Sigmoid colon (tissue), 4 donors: ENCODE measurements at regions not wholly inside any gene's neighbourhood (a gene's known extent, or its start where the extent isn't known, plus 50 kb on each side); places are given as distances from the start of the nearest gene placed in this dataset.

Source experiments
- POLR2A ChIP-seq, 2 donors: fragments of 450-650 bp; IDR thresholded peaks; one replicate each; pipeline ENCODE4 v1.6.1; 2016; ENCODE audit warnings: antibody characterized with exemption in 2 of 2, mild to moderate bottlenecking in 2 of 2, moderate library complexity in 2 of 2
- POLR2AphosphoS5 ChIP-seq, 4 donors: sonication (generic); formaldehyde crosslinking; IDR thresholded peaks; one replicate each; pipeline ENCODE4 v1.6.1; 2017; ENCODE audit warnings: antibody characterized with exemption in 4 of 4
- TF ChIP-seq, protein P1 (sequence below), 4 experiments: fragments of 450-650 bp in 3 of 4; fragments of 200-600 bp in 1 of 4; IDR thresholded peaks; one replicate each; pipeline ENCODE4 v1.5.1; 2016 to 2019; ENCODE audit warnings: antibody characterized with exemption in 4 of 4, mild to moderate bottlenecking in 3 of 4, moderate library complexity in 2 of 4

DNA sequence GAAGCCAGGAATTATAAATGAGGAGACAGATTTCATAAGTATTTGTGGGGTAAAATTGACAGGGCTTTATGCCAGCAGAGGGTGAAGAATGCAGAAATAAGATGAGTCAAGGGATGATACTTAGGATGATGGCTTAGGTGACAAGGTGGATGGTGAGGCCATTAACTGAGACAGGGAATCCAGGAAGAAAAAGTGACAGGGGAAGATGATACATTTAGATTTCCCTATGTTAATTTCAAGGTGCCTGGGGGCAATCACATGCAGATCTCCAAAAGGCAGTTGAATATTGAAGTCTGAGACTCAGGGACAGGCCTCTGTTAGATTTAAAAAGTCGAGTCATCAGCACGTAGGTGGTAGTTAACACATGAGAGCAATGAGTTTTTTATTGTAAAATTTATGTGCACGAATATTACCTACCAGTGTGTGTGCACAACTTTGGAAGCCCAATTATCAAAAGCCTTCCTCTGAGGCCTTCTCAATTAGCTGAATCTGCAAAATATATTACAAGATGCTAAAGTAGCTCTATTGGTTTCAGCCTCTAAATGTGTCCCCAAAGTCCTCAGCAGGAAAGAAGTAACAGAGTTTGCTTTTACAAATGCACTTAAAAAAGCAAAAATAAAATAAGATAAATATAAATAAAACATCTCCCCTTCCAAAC is 67.9 kb upstream of the CHL1 start:
- TF ChIP-seq, protein P1, sequence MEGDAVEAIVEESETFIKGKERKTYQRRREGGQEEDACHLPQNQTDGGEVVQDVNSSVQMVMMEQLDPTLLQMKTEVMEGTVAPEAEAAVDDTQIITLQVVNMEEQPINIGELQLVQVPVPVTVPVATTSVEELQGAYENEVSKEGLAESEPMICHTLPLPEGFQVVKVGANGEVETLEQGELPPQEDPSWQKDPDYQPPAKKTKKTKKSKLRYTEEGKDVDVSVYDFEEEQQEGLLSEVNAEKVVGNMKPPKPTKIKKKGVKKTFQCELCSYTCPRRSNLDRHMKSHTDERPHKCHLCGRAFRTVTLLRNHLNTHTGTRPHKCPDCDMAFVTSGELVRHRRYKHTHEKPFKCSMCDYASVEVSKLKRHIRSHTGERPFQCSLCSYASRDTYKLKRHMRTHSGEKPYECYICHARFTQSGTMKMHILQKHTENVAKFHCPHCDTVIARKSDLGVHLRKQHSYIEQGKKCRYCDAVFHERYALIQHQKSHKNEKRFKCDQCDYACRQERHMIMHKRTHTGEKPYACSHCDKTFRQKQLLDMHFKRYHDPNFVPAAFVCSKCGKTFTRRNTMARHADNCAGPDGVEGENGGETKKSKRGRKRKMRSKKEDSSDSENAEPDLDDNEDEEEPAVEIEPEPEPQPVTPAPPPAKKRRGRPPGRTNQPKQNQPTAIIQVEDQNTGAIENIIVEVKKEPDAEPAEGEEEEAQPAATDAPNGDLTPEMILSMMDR (IDR thresholded peaks at IDR 0.05) = no peak
- TF ChIP-seq POLR2A (IDR thresholded peaks at IDR 0.05) = no peak
- no peak for TF ChIP-seq POLR2AphosphoS5 (IDR thresholded peaks at IDR 0.05)
